ENCODE measurements at regions not wholly inside any gene's neighbourhood (a gene's known extent, or its start where the extent isn't known, plus 50 kb on each side); places are given as distances from the start of the nearest gene placed in this dataset.
A peak's percentile ranks its signal among the peaks of the same experiment; 100 is the strongest.

DNA sequence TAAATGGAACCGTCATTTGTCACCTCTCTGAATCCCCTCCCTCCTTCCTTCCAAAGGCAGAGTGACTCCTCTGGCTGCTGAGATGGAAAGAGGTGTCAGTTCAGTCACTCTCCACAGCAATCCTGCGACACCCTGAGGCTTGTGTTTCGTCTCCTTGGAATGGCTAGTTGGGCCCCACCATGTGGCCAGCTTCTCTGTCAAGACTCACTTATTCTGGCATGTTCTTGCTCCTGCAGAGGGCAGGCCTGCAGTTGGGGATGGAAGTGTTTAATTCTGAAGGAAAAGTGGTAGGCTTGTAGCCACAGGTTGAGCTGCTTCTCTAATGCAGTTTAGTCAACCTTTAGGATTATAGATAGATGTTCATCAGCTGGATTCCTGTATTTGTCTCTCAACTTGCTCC, 149.6 kb downstream of the LMO4 start:
- intact Hi-C loops (cut with micrococcal nuclease; ENCODE audit: unreplicated experiment) = no loop called here
- BruUV-seq (replicated peaks) = no TSS peak
- Histone ChIP-seq H3K4me2 (ENCODE audit: low read length) (no peak overlapping the region), H3K27ac (ENCODE audit: low read depth, low read length, poor library complexity, severe bottlenecking) (no peak overlapping the region), H3K79me2 (ENCODE audit: insufficient read depth, low read depth, low read length) (no peaks in the 10 kb centered on the region), H3K9me3 (ENCODE audit: low read length) (no peaks in the 10 kb centered on the region), H4K20me1 (ENCODE audit: insufficient read depth, low read length) (no peaks in the 10 kb centered on the region), H3K9me2 (ENCODE audit: insufficient read depth, low read length) (no peaks in the 10 kb centered on the region), H3K36me3 (ENCODE audit: insufficient read depth, low read length) (no peaks in the 10 kb centered on the region), H3K4me1 (ENCODE audit: insufficient read depth, low read length, poor library complexity, severe bottlenecking) (no peaks in the 10 kb centered on the region), H3K4me3 (ENCODE audit: low read depth, low read length, poor library complexity, severe bottlenecking) (no peak overlapping the region), H2AFZ (ENCODE audit: low read length) (no peak overlapping the region)
- ChIA-PET POLR2A (no interaction called here), CTCF (ENCODE audit: unreplicated experiment) (no interaction called here)
- no peak for TF ChIP-seq EZH2phosphoT487 (IDR thresholded peaks at IDR 0.05; ENCODE audit: borderline replicate concordance, low read depth, low read length)
- TF ChIP-seq, protein P1, sequence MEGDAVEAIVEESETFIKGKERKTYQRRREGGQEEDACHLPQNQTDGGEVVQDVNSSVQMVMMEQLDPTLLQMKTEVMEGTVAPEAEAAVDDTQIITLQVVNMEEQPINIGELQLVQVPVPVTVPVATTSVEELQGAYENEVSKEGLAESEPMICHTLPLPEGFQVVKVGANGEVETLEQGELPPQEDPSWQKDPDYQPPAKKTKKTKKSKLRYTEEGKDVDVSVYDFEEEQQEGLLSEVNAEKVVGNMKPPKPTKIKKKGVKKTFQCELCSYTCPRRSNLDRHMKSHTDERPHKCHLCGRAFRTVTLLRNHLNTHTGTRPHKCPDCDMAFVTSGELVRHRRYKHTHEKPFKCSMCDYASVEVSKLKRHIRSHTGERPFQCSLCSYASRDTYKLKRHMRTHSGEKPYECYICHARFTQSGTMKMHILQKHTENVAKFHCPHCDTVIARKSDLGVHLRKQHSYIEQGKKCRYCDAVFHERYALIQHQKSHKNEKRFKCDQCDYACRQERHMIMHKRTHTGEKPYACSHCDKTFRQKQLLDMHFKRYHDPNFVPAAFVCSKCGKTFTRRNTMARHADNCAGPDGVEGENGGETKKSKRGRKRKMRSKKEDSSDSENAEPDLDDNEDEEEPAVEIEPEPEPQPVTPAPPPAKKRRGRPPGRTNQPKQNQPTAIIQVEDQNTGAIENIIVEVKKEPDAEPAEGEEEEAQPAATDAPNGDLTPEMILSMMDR (conservative IDR thresholded peaks at IDR 0.05; ENCODE audit: low read length) = no peak
- no peak for DNase-seq (ENCODE audit: low spot score)

DNA sequence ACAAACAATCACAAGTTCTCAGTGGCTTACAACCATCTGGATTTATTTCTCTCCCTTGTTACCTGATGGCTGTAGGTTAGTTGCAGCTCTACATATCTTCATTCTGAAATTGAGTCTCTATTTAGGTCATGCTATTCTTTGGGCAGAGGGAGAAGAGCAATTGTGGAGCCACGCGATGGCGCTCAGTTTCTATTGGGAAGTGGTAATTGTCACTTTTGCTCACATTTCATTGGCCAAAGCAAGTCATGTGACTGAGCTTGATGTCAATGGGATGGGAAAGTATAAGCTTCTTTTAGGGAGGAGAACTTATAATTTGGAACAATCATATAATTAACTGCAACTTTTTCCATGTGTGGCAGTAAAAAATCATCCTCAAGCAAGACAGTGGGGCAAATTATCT, 166.5 kb downstream of the LMO4 start:
- Histone ChIP-seq H3K4me3 (ENCODE audit: low read depth, low read length, poor library complexity, severe bottlenecking) (no peak overlapping the region), H3K9me3 (ENCODE audit: low read length) (no peaks in the 10 kb centered on the region), H3K36me3 (ENCODE audit: insufficient read depth, low read length) (no peaks in the 10 kb centered on the region), H3K79me2 (ENCODE audit: insufficient read depth, low read depth, low read length) (no peaks in the 10 kb centered on the region), H3K27ac (ENCODE audit: low read depth, low read length, poor library complexity, severe bottlenecking) (no peak overlapping the region), H2AFZ (ENCODE audit: low read length) (no peak overlapping the region), H4K20me1 (ENCODE audit: insufficient read depth, low read length) (no peaks in the 10 kb centered on the region), H3K4me1 (ENCODE audit: insufficient read depth, low read length, poor library complexity, severe bottlenecking) (no peaks in the 10 kb centered on the region), H3K4me2 (ENCODE audit: low read length) (no peak overlapping the region), H3K9me2 (ENCODE audit: insufficient read depth, low read length) (no peaks in the 10 kb centered on the region)
- DNase-seq (ENCODE audit: low spot score) = peak; percentile 34
- TF ChIP-seq, protein P1 (conservative IDR thresholded peaks at IDR 0.05; ENCODE audit: low read length) = peak; percentile 59
- TF ChIP-seq EZH2phosphoT487 (IDR thresholded peaks at IDR 0.05; ENCODE audit: borderline replicate concordance, low read depth, low read length) = no peak
- intact Hi-C loops (cut with micrococcal nuclease; ENCODE audit: unreplicated experiment) = no loop called here
- no TSS peak for BruUV-seq (replicated peaks)
- CTCF ChIA-PET (ENCODE audit: unreplicated experiment) = no interaction called here
- POLR2A ChIA-PET = interaction anchor here (1.5 kb wide), 1 partner anchor 45 kb away, joined by 4 read pairs; no protein-coding TSS in a partner anchor

DNA sequence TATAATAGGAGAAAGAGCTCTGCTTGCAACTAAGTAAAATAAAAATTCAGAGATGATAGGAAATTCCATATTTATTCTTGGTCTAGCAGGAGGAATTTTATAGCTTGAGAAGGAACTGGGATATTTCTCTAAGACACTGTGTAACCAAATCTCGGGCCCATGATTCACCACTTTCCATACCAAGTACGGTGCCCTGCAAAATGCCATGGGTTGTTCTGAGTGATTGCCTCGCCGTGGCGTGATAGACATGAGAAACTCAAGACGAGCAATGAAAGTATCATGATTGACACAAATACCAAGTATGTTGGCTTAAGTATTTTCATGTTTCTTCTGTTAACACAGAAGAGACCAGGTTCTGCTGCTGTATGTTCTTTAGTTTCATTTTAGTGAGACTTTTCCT, 167.2 kb downstream of the LMO4 start:
- Histone ChIP-seq H3K4me1 (ENCODE audit: insufficient read depth, low read length, poor library complexity, severe bottlenecking) (no peaks in the 10 kb centered on the region), H3K79me2 (ENCODE audit: insufficient read depth, low read depth, low read length) (no peaks in the 10 kb centered on the region), H4K20me1 (ENCODE audit: insufficient read depth, low read length) (no peaks in the 10 kb centered on the region), H3K4me3 (ENCODE audit: low read depth, low read length, poor library complexity, severe bottlenecking) (no peak overlapping the region), H3K9me3 (ENCODE audit: low read length) (no peaks in the 10 kb centered on the region), H3K9me2 (ENCODE audit: insufficient read depth, low read length) (no peaks in the 10 kb centered on the region), H2AFZ (ENCODE audit: low read length) (no peak overlapping the region), H3K27ac (ENCODE audit: low read depth, low read length, poor library complexity, severe bottlenecking) (no peak overlapping the region), H3K4me2 (ENCODE audit: low read length) (no peak overlapping the region), H3K36me3 (ENCODE audit: insufficient read depth, low read length) (no peaks in the 10 kb centered on the region)
- intact Hi-C loops (cut with micrococcal nuclease; ENCODE audit: unreplicated experiment) = no loop called here
- CTCF ChIA-PET (ENCODE audit: unreplicated experiment) = no interaction called here
- no peak for DNase-seq (ENCODE audit: low spot score)
- BruUV-seq (replicated peaks) = no TSS peak
- POLR2A ChIA-PET = interaction anchor here (0.6 to 1.5 kb wide), 2 partner anchors 14 to 46 kb away, joined by 3 to 4 read pairs; no protein-coding TSS in a partner anchor
- no peak for TF ChIP-seq EZH2phosphoT487 (IDR thresholded peaks at IDR 0.05; ENCODE audit: borderline replicate concordance, low read depth, low read length)
- TF ChIP-seq, protein P1 (conservative IDR thresholded peaks at IDR 0.05; ENCODE audit: low read length) = no peak

Measured in OCI-LY7 (cell line).